ENCODE measurements at regions not wholly inside any gene's neighbourhood (a gene's known extent, or its start where the extent isn't known, plus 50 kb on each side); places are given as distances from the start of the nearest gene placed in this dataset.

- TF ChIP-seq CTCF (conservative IDR thresholded peaks at IDR 0.05; ENCODE audit: low read depth, low read length), result no peak
- H3K4me3 ChIP-seq (ENCODE audit: low read depth, low read length), result no peak overlapping the region
- no peak for DNase-seq (ENCODE audit: low read depth)
Observed at GRCh38 chr18:73551211-73551610, 596.4 kb downstream of the FBXO15 start.

GRCh38 chr18:73549236-73549635, 598.4 kb downstream of the FBXO15 start:
- DNase-seq (ENCODE audit: low read depth), result no peak
- no peak overlapping the region for H3K4me3 ChIP-seq (ENCODE audit: low read depth, low read length)
- no peak for TF ChIP-seq CTCF (conservative IDR thresholded peaks at IDR 0.05; ENCODE audit: low read depth, low read length)

GRCh38 chr18:73545472-73545871, 602.2 kb downstream of the FBXO15 start:
- H3K4me3 ChIP-seq (ENCODE audit: low read depth, low read length), result no peak overlapping the region
- TF ChIP-seq CTCF (conservative IDR thresholded peaks at IDR 0.05; ENCODE audit: low read depth, low read length), result no peak
- DNase-seq (ENCODE audit: low read depth), result no peak

- no peak for TF ChIP-seq CTCF (conservative IDR thresholded peaks at IDR 0.05; ENCODE audit: low read depth, low read length)
- H3K4me3 ChIP-seq (ENCODE audit: low read depth, low read length), result no peak overlapping the region
- DNase-seq (ENCODE audit: low read depth), result no peak
Observed at GRCh38 chr18:73544617-73545016, 603.0 kb downstream of the FBXO15 start.

GRCh38 chr18:73544032-73544431, 603.6 kb downstream of the FBXO15 start:
- no peak overlapping the region for H3K4me3 ChIP-seq (ENCODE audit: low read depth, low read length)
- no peak for DNase-seq (ENCODE audit: low read depth)

GRCh38 chr18:73535990-73536389, 611.6 kb downstream of the FBXO15 start:
- TF ChIP-seq CTCF (conservative IDR thresholded peaks at IDR 0.05; ENCODE audit: low read depth, low read length), result no peak
- no peak for DNase-seq (ENCODE audit: low read depth)
- no peak overlapping the region for H3K4me3 ChIP-seq (ENCODE audit: low read depth, low read length)

More at GRCh38 chr18:73544032-73544431, 603.6 kb downstream of the FBXO15 start:
- no peak for TF ChIP-seq CTCF (conservative IDR thresholded peaks at IDR 0.05; ENCODE audit: low read depth, low read length)

GRCh38 chr18:73535189-73535588, 612.4 kb downstream of the FBXO15 start:
- no peak for TF ChIP-seq CTCF (conservative IDR thresholded peaks at IDR 0.05; ENCODE audit: low read depth, low read length)
- H3K4me3 ChIP-seq (ENCODE audit: low read depth, low read length), result no peak overlapping the region
- DNase-seq (ENCODE audit: low read depth), result no peak

Data from epithelial cell of proximal tubule (primary cell).